Neural cell (in vitro differentiated cells): ENCODE measurements at regions not wholly inside any gene's neighbourhood (a gene's known extent, or its start where the extent isn't known, plus 50 kb on each side); places are given as distances from the start of the nearest gene placed in this dataset.

Experiments
- H2AFZ ChIP-seq: fragments of 200-600, 300-800 bp; sonication (generic), shearing (Covaris generic); 2 replicates; pipeline ENCODE4 v1.6.0; 2014; ENCODE audit warnings: low read depth, mild to moderate bottlenecking, antibody characterized with exemption, low read length, moderate library complexity
- H3F3A ChIP-seq: fragments of 200-600 bp; shearing (Covaris generic); 2 replicates; pipeline ENCODE4 v1.6.1; 2016; ENCODE audit warnings: mild to moderate bottlenecking, moderate library complexity, mixed read lengths, antibody characterized with exemption, low read length; ENCODE audit not compliant: insufficient read depth, poor library complexity, severe bottlenecking
- H3K27ac ChIP-seq: fragments of 200-600, 300-800 bp; sonication (generic), shearing (Covaris generic); 2 replicates; pipeline ENCODE4 v1.5.1; 2014; ENCODE audit warnings: mild to moderate bottlenecking, low read length, moderate library complexity
- H3K27me3 ChIP-seq: fragments of 300-800, 200-600 bp; sonication (generic), shearing (Covaris generic); 2 replicates; pipeline ENCODE4 v1.6.0; 2014; ENCODE audit warnings: mild to moderate bottlenecking, low read depth, low read length, moderate library complexity; ENCODE audit not compliant: insufficient read depth
- H3K36me3 ChIP-seq: fragments of 300-800, 200-600 bp; sonication (generic), shearing (Covaris generic); 2 replicates; pipeline ENCODE4 v1.5.1; 2014; ENCODE audit warnings: mild to moderate bottlenecking, antibody characterized with exemption, low read length, moderate library complexity; ENCODE audit not compliant: insufficient read depth
- H3K4me2 ChIP-seq: fragments of 300-800, 200-600 bp; sonication (generic), shearing (Covaris generic); 2 replicates; pipeline ENCODE4 v1.6.0; 2014; ENCODE audit warnings: mild to moderate bottlenecking, low read length
- H3K4me3 ChIP-seq: fragments of 300-800, 200-600 bp; sonication (generic), shearing (Covaris generic); 2 replicates; pipeline ENCODE4 v1.5.1; 2014; ENCODE audit warnings: mild to moderate bottlenecking, low read length, moderate library complexity
- H3K79me2 ChIP-seq: fragments of 200-600 bp; shearing (Covaris generic); replicated peaks from 2 replicates; pipeline ENCODE4 v1.6.0; 2014; ENCODE audit warnings: mild to moderate bottlenecking, low read length, moderate library complexity; ENCODE audit not compliant: insufficient read depth
- H3K9ac ChIP-seq: fragments of 300-800, 200-600 bp; sonication (generic), shearing (Covaris generic); 2 replicates; pipeline ENCODE4 v1.6.1; 2016; ENCODE audit warnings: mild to moderate bottlenecking, low read length, mixed read lengths
- H3K9me2 ChIP-seq: fragments of 200-600 bp; shearing (Covaris generic); 2 replicates; pipeline ENCODE4 v1.6.1; 2016; ENCODE audit warnings: mild to moderate bottlenecking, low read length, mixed read lengths; ENCODE audit not compliant: insufficient read depth
- H3K9me3 ChIP-seq: fragments of 200-600, 300-800 bp; sonication (generic), shearing (Covaris generic); 2 replicates; pipeline ENCODE4 v1.6.1; 2016; ENCODE audit warnings: mild to moderate bottlenecking, mixed run types, low read length, moderate library complexity, mixed read lengths
- H4K20me1 ChIP-seq: fragments of 200-600 bp; shearing (Covaris generic); 2 replicates; pipeline ENCODE4 v1.6.1; 2016; ENCODE audit warnings: mild to moderate bottlenecking, mixed run types; ENCODE audit not compliant: insufficient read depth
- EP300 ChIP-seq: fragments of 450-650 bp; conservative IDR thresholded peaks from 2 replicates; pipeline ENCODE4 v1.6.1; 2014; ENCODE audit warnings: antibody characterized with exemption, mild to moderate bottlenecking, moderate library complexity; ENCODE audit not compliant: poor library complexity, severe bottlenecking
- EZH2 ChIP-seq: fragments of 200-600, 300-800 bp; shearing (Covaris generic), sonication (generic); IDR thresholded peaks from 2 replicates; pipeline ENCODE4 v1.6.1; 2014; ENCODE audit warnings: antibody characterized with exemption, low read length, borderline replicate concordance, mild to moderate bottlenecking; ENCODE audit not compliant: insufficient read depth, poor library complexity, severe bottlenecking
- MXI1 ChIP-seq: fragments of 450-650 bp; conservative IDR thresholded peaks from 2 replicates; pipeline ENCODE4 v1.6.1; 2014; ENCODE audit warnings: antibody characterized with exemption, mild to moderate bottlenecking; ENCODE audit not compliant: poor library complexity, severe bottlenecking
- POLR2AphosphoS5 ChIP-seq: IDR thresholded peaks from 2 replicates; pipeline ENCODE4 v1.6.1; 2012
- RAD21 ChIP-seq: fragments of 450-650 bp; conservative IDR thresholded peaks from 2 replicates; pipeline ENCODE4 v1.6.1; 2014; ENCODE audit warnings: antibody characterized with exemption, mild to moderate bottlenecking, moderate library complexity
- SMC3 ChIP-seq: fragments of 450-650 bp; conservative IDR thresholded peaks from 2 replicates; pipeline ENCODE4 v1.6.1; 2014; ENCODE audit warnings: antibody characterized with exemption, mild to moderate bottlenecking, moderate library complexity; ENCODE audit not compliant: poor library complexity
- TAF1 ChIP-seq: IDR thresholded peaks from 2 replicates; pipeline ENCODE4 v1.6.1; 2012; ENCODE audit warnings: low read depth
- TF ChIP-seq, protein P1 (sequence below): IDR thresholded peaks from 2 replicates; pipeline ENCODE4 v1.6.1; 2012; ENCODE audit warnings: borderline replicate concordance
- TF ChIP-seq, protein P2 (sequence below): fragments of 450-650 bp; IDR thresholded peaks from 2 replicates; pipeline ENCODE4 v1.5.1; 2014; ENCODE audit warnings: antibody characterized with exemption, mild to moderate bottlenecking, moderate library complexity; ENCODE audit not compliant: poor library complexity, severe bottlenecking

DNA sequence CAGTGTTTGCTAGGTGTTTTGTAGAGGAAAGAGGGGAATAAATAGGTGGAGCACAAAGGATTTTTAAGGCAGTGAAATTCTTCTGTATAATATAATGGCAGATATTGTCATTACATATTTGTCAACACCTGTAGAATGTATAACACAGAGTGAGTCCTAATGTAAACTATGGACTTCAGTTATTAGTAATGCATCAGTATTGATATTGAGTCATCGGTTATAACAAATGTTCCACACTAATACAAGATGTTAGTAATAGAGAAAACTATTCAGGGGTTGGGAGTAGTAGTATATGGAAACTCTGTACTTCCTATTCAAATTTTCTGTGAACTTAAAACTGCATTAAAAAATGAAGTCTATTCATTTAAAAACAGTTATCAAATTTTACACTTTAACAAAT, 299.2 kb downstream of the UBE3D start:
- Histone ChIP-seq H3K27ac (no peak overlapping the region), H3F3A (no peaks in the 10 kb centered on the region), H3K9me3 (no peaks in the 10 kb centered on the region), H3K79me2 (no peaks in the 10 kb centered on the region), H3K9ac (no peak overlapping the region), H3K4me2 (no peak overlapping the region), H4K20me1 (no peaks in the 10 kb centered on the region), H3K36me3 (no peaks in the 10 kb centered on the region), H3K9me2 (no peaks in the 10 kb centered on the region), H3K4me3 (no peak overlapping the region), H3K27me3 (no peaks in the 10 kb centered on the region), H2AFZ (no peak overlapping the region)
- TF ChIP-seq EZH2 (no peak), MXI1 (no peak), SMC3 (no peak), POLR2AphosphoS5 (no peak), EP300 (no peak), TAF1 (no peak), RAD21 (no peak)
- TF ChIP-seq, protein P1, sequence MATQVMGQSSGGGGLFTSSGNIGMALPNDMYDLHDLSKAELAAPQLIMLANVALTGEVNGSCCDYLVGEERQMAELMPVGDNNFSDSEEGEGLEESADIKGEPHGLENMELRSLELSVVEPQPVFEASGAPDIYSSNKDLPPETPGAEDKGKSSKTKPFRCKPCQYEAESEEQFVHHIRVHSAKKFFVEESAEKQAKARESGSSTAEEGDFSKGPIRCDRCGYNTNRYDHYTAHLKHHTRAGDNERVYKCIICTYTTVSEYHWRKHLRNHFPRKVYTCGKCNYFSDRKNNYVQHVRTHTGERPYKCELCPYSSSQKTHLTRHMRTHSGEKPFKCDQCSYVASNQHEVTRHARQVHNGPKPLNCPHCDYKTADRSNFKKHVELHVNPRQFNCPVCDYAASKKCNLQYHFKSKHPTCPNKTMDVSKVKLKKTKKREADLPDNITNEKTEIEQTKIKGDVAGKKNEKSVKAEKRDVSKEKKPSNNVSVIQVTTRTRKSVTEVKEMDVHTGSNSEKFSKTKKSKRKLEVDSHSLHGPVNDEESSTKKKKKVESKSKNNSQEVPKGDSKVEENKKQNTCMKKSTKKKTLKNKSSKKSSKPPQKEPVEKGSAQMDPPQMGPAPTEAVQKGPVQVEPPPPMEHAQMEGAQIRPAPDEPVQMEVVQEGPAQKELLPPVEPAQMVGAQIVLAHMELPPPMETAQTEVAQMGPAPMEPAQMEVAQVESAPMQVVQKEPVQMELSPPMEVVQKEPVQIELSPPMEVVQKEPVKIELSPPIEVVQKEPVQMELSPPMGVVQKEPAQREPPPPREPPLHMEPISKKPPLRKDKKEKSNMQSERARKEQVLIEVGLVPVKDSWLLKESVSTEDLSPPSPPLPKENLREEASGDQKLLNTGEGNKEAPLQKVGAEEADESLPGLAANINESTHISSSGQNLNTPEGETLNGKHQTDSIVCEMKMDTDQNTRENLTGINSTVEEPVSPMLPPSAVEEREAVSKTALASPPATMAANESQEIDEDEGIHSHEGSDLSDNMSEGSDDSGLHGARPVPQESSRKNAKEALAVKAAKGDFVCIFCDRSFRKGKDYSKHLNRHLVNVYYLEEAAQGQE = no peak
- TF ChIP-seq, protein P2, sequence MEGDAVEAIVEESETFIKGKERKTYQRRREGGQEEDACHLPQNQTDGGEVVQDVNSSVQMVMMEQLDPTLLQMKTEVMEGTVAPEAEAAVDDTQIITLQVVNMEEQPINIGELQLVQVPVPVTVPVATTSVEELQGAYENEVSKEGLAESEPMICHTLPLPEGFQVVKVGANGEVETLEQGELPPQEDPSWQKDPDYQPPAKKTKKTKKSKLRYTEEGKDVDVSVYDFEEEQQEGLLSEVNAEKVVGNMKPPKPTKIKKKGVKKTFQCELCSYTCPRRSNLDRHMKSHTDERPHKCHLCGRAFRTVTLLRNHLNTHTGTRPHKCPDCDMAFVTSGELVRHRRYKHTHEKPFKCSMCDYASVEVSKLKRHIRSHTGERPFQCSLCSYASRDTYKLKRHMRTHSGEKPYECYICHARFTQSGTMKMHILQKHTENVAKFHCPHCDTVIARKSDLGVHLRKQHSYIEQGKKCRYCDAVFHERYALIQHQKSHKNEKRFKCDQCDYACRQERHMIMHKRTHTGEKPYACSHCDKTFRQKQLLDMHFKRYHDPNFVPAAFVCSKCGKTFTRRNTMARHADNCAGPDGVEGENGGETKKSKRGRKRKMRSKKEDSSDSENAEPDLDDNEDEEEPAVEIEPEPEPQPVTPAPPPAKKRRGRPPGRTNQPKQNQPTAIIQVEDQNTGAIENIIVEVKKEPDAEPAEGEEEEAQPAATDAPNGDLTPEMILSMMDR = no peak

DNA sequence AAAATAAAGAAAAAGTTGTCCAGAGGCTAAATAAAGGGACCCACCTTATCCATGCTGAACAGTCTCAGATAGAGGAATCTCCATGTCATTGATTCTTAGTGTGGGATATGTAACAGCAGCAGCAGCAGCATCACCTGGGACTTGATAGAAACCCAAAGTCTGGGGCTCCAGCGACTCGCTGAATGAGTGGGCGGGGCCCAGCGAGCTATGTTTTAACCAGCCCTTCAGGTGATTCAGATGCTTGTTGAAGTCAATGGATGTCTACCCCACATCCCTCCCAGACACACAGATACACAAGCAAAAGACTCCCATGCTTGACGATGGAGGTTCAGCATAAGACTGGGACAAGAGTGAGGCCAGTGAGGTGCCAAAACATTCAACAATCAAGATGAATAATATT, 298.6 kb downstream of the UBE3D start:
- Histone ChIP-seq H3K27ac (no peak overlapping the region), H3K9me3 (no peaks in the 10 kb centered on the region), H3K27me3 (no peaks in the 10 kb centered on the region), H3K79me2 (no peaks in the 10 kb centered on the region), H3K9me2 (no peaks in the 10 kb centered on the region), H3F3A (no peaks in the 10 kb centered on the region), H4K20me1 (no peaks in the 10 kb centered on the region), H2AFZ (no peak overlapping the region), H3K4me2 (no peak overlapping the region), H3K9ac (no peak overlapping the region), H3K36me3 (no peaks in the 10 kb centered on the region), H3K4me3 (no peak overlapping the region)
- TF ChIP-seq EZH2 (no peak), POLR2AphosphoS5 (no peak), MXI1 (no peak), SMC3 (no peak), RAD21 (no peak), TAF1 (no peak), EP300 (no peak)
- TF ChIP-seq, protein P2 = no peak
